OCI-LY7 (cell line): ENCODE measurements at regions not wholly inside any gene's neighbourhood (a gene's known extent, or its start where the extent isn't known, plus 50 kb on each side); places are given as distances from the start of the nearest gene placed in this dataset.

ENCODE experiments used
- EZH2phosphoT487 ChIP-seq: fragments of 200-600 bp; sonication (generic); IDR thresholded peaks from 2 replicates; pipeline ENCODE4 v1.6.1; 2018; ENCODE audit warnings: low read depth, borderline replicate concordance, mild to moderate bottlenecking, mixed run types, antibody characterized with exemption, low read length, moderate library complexity, mixed read lengths
- TF ChIP-seq, protein P1 (sequence below): fragments of 200-600 bp; sonication (generic); conservative IDR thresholded peaks from 2 replicates; pipeline ENCODE4 v1.5.1; 2014; ENCODE audit warnings: mild to moderate bottlenecking, antibody characterized with exemption, low read length, moderate library complexity, mixed read lengths

DNA sequence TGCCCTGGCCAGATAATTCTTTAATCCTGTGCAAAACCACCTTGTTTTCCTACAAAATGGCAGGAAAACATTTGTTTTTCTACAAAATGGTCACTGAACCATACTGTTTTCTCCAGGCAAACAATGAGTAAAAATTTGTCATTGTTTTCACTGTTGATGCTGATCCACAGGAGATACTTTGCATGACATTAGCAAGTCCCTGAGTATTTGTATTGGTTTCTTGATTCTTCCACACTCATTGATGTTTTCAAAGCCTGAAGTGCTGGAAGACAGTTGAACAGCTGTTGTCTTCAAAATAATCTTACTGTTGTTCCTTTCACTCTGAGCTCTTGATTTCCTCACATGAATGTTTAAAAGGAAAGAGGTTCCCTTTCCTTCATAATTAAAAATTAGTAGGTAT is 123.1 kb upstream of the HTR2A start:
- TF ChIP-seq, protein P1, sequence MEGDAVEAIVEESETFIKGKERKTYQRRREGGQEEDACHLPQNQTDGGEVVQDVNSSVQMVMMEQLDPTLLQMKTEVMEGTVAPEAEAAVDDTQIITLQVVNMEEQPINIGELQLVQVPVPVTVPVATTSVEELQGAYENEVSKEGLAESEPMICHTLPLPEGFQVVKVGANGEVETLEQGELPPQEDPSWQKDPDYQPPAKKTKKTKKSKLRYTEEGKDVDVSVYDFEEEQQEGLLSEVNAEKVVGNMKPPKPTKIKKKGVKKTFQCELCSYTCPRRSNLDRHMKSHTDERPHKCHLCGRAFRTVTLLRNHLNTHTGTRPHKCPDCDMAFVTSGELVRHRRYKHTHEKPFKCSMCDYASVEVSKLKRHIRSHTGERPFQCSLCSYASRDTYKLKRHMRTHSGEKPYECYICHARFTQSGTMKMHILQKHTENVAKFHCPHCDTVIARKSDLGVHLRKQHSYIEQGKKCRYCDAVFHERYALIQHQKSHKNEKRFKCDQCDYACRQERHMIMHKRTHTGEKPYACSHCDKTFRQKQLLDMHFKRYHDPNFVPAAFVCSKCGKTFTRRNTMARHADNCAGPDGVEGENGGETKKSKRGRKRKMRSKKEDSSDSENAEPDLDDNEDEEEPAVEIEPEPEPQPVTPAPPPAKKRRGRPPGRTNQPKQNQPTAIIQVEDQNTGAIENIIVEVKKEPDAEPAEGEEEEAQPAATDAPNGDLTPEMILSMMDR = no peak
- TF ChIP-seq EZH2phosphoT487 = no peak
